ENCODE measurements at regions not wholly inside any gene's neighbourhood (a gene's known extent, or its start where the extent isn't known, plus 50 kb on each side); places are given as distances from the start of the nearest gene placed in this dataset.

DNA sequence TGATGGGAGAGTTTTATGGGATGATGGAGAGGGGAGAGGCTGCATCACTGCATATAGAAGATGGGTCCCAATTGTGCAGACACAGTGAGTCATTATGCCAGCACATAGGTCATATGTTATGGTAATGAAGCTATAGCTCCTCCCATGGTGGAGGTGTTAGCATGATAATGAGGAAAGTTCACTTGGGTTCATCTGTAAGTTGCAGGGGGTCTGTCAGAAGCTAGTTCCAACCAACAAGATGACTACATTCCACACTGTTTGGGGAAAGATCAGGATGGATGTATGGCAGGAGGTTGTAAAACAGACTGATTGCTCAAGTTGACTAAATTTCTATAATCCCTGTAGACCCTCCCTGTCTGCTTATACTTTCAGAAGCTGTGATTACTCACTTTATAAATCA, 561.3 kb downstream of the C12orf50 start:
- Histone ChIP-seq H3K27me3 (ENCODE audit: low read depth) (no peaks in the 10 kb centered on the region), H3K9me3 (no peaks in the 10 kb centered on the region), H3K27ac (no peak overlapping the region), H3K36me3 (no peaks in the 10 kb centered on the region), H3K4me1 (no peaks in the 10 kb centered on the region), H3K4me3 (no peak overlapping the region)
- no peak for DNase-seq
- intact Hi-C loops (cut with DNase I), result no loop called here
- ATAC-seq, result no peak
- TF ChIP-seq, protein P1, sequence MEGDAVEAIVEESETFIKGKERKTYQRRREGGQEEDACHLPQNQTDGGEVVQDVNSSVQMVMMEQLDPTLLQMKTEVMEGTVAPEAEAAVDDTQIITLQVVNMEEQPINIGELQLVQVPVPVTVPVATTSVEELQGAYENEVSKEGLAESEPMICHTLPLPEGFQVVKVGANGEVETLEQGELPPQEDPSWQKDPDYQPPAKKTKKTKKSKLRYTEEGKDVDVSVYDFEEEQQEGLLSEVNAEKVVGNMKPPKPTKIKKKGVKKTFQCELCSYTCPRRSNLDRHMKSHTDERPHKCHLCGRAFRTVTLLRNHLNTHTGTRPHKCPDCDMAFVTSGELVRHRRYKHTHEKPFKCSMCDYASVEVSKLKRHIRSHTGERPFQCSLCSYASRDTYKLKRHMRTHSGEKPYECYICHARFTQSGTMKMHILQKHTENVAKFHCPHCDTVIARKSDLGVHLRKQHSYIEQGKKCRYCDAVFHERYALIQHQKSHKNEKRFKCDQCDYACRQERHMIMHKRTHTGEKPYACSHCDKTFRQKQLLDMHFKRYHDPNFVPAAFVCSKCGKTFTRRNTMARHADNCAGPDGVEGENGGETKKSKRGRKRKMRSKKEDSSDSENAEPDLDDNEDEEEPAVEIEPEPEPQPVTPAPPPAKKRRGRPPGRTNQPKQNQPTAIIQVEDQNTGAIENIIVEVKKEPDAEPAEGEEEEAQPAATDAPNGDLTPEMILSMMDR (IDR thresholded peaks at IDR 0.05), result no peak

DNA sequence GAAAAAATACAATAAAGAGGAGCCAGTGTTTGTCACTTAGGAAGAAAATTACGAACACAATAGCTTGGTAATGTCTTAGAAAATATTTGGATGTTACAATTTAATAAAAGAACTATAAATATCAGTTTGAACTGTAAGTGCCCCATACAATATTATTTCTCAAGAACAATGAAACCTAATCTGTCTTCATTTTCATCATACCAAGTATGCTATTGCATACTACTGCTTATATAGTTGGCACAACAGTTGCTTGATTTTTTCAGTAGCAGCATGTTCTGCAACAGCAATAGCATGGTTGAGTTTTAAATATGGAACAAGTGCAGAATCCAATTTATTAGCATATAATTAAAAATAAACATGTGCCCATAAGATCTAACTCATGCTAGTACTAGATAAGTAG, 564.6 kb downstream of the C12orf50 start:
- TF ChIP-seq, protein P1 (IDR thresholded peaks at IDR 0.05), result no peak

DNA sequence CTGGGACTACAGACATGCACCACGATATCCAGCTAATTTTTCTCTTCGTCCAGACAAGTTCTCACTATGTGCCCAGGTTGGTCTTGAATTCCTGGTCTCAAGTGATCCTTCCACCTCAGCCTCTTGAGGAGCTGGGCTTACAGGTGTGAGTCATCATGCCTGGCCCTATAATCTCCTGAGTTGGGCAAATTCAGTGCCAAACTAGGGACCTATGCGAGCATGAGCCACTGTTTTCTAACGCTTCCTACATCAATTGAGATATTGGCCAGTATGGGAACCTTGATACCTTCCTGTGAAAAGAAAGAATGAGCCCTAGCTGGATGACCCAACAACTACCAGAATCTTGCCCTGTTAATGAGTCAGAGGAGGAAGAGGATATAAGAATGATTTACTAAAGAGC, 585.2 kb downstream of the C12orf50 start:
- DNase-seq, result no peak
- no peaks in the 10 kb centered on the region for H3K4me1 ChIP-seq
- H3K9me3 ChIP-seq, result no peaks in the 10 kb centered on the region
- intact Hi-C loops (cut with DNase I), result no loop called here
- H3K36me3 ChIP-seq, result no peaks in the 10 kb centered on the region
- H3K27me3 ChIP-seq (ENCODE audit: low read depth), result no peaks in the 10 kb centered on the region
- no peak overlapping the region for H3K27ac ChIP-seq
- TF ChIP-seq, protein P1 (IDR thresholded peaks at IDR 0.05), result no peak
- ATAC-seq, result peak in 1 of 2 donors; percentile 61
- H3K4me3 ChIP-seq, result no peak overlapping the region

More for the DNA sequence above, 564.6 kb downstream of the C12orf50 start:
- Histone ChIP-seq H3K27ac (no peak overlapping the region), H3K9me3 (no peaks in the 10 kb centered on the region), H3K27me3 (ENCODE audit: low read depth) (no peaks in the 10 kb centered on the region), H3K4me1 (no peaks in the 10 kb centered on the region), H3K4me3 (no peak overlapping the region), H3K36me3 (no peaks in the 10 kb centered on the region)
- ATAC-seq, result no peak
- no peak for DNase-seq
- intact Hi-C loops (cut with DNase I), result no loop called here

DNA sequence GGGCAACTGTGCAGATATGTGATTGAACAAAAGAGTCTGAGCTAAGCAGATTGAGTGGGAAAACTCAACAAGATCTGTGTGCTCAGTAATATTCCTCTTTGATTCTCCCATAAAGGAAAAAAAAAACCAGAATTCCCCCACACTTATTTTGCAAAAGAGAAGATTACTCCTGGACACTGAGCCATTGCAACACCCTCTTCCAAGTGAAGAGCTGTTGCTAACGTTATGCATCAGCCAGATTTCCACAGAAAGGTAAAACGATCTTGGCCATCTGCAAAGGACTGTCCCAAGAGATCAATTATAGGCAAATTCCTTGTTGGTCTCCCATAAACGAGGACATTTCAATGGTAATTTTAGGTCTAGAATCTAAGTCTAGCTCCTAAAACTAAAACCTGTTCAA, 587.7 kb downstream of the C12orf50 start:
- Histone ChIP-seq H3K27me3 (ENCODE audit: low read depth) (no peaks in the 10 kb centered on the region), H3K27ac (no peak overlapping the region), H3K9me3 (no peaks in the 10 kb centered on the region), H3K36me3 (no peaks in the 10 kb centered on the region), H3K4me1 (no peaks in the 10 kb centered on the region), H3K4me3 (no peak overlapping the region)
- DNase-seq (no peak), ATAC-seq (no peak)
- intact Hi-C loops (cut with DNase I), result no loop called here
- TF ChIP-seq, protein P1 (IDR thresholded peaks at IDR 0.05), result no peak

DNA sequence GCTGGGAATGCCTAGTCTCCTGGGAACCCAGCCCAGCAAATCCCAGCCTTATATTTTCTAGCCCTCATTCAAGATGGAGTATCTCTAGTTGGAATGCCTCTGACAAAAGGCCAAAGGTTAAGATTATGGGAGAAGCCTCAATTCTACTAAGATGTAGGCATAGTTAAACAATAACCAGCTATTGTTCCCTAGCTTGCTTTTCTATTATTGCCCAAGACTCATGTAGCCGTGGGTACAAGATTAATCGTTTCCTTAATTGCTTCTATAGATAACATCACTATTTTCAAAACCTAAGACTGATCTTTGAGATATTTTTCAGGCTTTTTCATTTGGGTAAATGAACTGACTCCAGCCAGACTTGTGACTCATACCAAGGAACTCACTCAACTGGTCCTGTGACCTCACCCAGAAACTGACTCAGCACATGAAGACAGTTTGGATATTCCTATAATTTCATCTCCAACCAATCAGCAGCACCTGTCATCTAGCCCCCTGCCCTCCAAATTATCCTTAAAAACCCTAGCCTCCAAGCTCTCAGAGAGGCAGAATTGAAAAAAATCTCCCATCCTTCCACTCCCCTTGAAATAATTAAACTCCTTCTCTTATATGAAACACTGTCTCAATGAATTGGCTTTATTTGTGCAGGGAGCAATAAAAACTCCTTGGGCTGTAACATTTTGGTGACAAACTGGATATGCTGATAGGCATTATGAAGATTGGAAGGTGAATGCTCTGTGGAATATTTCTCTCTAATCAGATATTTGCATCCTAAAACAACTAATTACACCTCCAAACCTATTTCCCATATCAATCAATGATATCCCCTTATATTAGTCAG, 589.0 kb downstream of the C12orf50 start:
- no peak overlapping the region for H3K4me3 ChIP-seq
- intact Hi-C loops (cut with DNase I), result no loop called here
- no peak overlapping the region for H3K27ac ChIP-seq
- H3K9me3 ChIP-seq, result no peaks in the 10 kb centered on the region
- TF ChIP-seq, protein P1 (IDR thresholded peaks at IDR 0.05), result no peak
- no peaks in the 10 kb centered on the region for H3K4me1 ChIP-seq
- ATAC-seq, result peak in 1 of 2 donors; percentile 62
- no peak for DNase-seq
- H3K36me3 ChIP-seq, result no peaks in the 10 kb centered on the region
- H3K27me3 ChIP-seq (ENCODE audit: low read depth), result no peaks in the 10 kb centered on the region
